Liver (tissue), 8 donors: ENCODE measurements at regions not wholly inside any gene's neighbourhood (a gene's known extent, or its start where the extent isn't known, plus 50 kb on each side); places are given as distances from the start of the nearest gene placed in this dataset.

Source experiments
- DNase-seq: peaks from one replicate; pipeline ENCODE4 v3.0.0-alpha.2; 2017; ENCODE audit warnings: low spot score
- H3K27ac ChIP-seq, 2 donors: one replicate each; pipeline ENCODE4 v1.7.0; 2013; ENCODE audit warnings: inconsistent platforms in 2 of 2, low read length in 2 of 2, control low read depth in 1 of 2, low read depth in 1 of 2, mild to moderate bottlenecking in 1 of 2
- H3K27me3 ChIP-seq, 4 donors: one replicate each; pipeline versions ENCODE4 v1.6.1 to v1.7.0; 2013; ENCODE audit warnings: low read length in 3 of 4, inconsistent platforms in 1 of 4, mild to moderate bottlenecking in 1 of 4, moderate library complexity in 1 of 4; ENCODE audit not compliant: control insufficient read depth in 4 of 4, insufficient read depth in 4 of 4
- H3K36me3 ChIP-seq, 4 donors: one replicate each; pipeline versions ENCODE4 v1.6.1 to v1.7.0; 2013; ENCODE audit warnings: low read length in 3 of 4, mild to moderate bottlenecking in 3 of 4, low read depth in 1 of 4, moderate library complexity in 1 of 4; ENCODE audit not compliant: control insufficient read depth in 4 of 4, insufficient read depth in 3 of 4
- H3K4me1 ChIP-seq, 4 donors: one replicate each; pipeline versions ENCODE4 v1.6.1 to v1.7.0; 2013; ENCODE audit warnings: low read length in 3 of 4, mild to moderate bottlenecking in 3 of 4, moderate library complexity in 1 of 4; ENCODE audit not compliant: control insufficient read depth in 4 of 4, insufficient read depth in 4 of 4
- H3K4me3 ChIP-seq, 3 donors: one replicate each; pipeline versions ENCODE4 v1.6.1 to v1.7.0; 2013; ENCODE audit warnings: low read length in 3 of 3, control low read depth in 1 of 3, low read depth in 1 of 3, mild to moderate bottlenecking in 1 of 3
- H3K9ac ChIP-seq, 2 donors: one replicate each; pipeline ENCODE4 v1.7.0; 2013; ENCODE audit warnings: low read length in 2 of 2, mild to moderate bottlenecking in 2 of 2, moderate library complexity in 2 of 2, control low read depth in 1 of 2, low read depth in 1 of 2
- H3K9me3 ChIP-seq, 4 donors: one replicate each; pipeline versions ENCODE4 v1.6.1 to v1.7.0; 2013; ENCODE audit warnings: low read length in 3 of 4; ENCODE audit not compliant: control insufficient read depth in 4 of 4
- EGR1 ChIP-seq, 2 donors: IDR thresholded peaks; 2 replicates each; pipeline ENCODE4 v1.6.1; 2016 to 2018; ENCODE audit warnings: antibody characterized with exemption in 2 of 2, low read depth in 2 of 2
- FOXA1 ChIP-seq: IDR thresholded peaks from 2 replicates; pipeline ENCODE4 v1.6.1; 2016; ENCODE audit warnings: antibody characterized with exemption
- FOXA2 ChIP-seq: IDR thresholded peaks from 2 replicates; pipeline ENCODE4 v1.6.1; 2016; ENCODE audit warnings: antibody characterized with exemption
- GABPA ChIP-seq, 2 donors: IDR thresholded peaks in 1 of 2; conservative IDR thresholded peaks in 1 of 2; 2 replicates each; pipeline ENCODE4 v1.6.1; 2016; ENCODE audit warnings: antibody characterized with exemption in 2 of 2, mild to moderate bottlenecking in 1 of 2, moderate library complexity in 1 of 2
- HNF4A ChIP-seq, 2 donors: conservative IDR thresholded peaks; 2 replicates each; pipeline ENCODE4 v1.6.1; 2016; ENCODE audit warnings: antibody characterized with exemption in 2 of 2, mild to moderate bottlenecking in 2 of 2
- HNF4G ChIP-seq: IDR thresholded peaks from 2 replicates; pipeline ENCODE4 v1.6.1; 2016; ENCODE audit warnings: antibody characterized with exemption
- JUND ChIP-seq, 2 donors: IDR thresholded peaks; 2 replicates each; pipeline ENCODE4 v1.6.1; 2016; ENCODE audit warnings: antibody characterized with exemption in 2 of 2
- NR2F2 ChIP-seq: IDR thresholded peaks from 2 replicates; pipeline ENCODE4 v1.6.1; 2016; ENCODE audit warnings: antibody characterized with exemption
- RAD21 ChIP-seq, 2 donors: IDR thresholded peaks; 2 replicates each; pipeline ENCODE4 v1.6.1; 2016; ENCODE audit warnings: antibody characterized with exemption in 2 of 2, mild to moderate bottlenecking in 2 of 2
- RXRA ChIP-seq, 2 donors: IDR thresholded peaks; 2 replicates each; pipeline ENCODE4 v1.6.1; 2017 to 2018; ENCODE audit warnings: antibody characterized with exemption in 2 of 2, mild to moderate bottlenecking in 1 of 2
- SP1 ChIP-seq: IDR thresholded peaks from 2 replicates; pipeline ENCODE4 v1.6.1; 2018; ENCODE audit warnings: antibody characterized with exemption, mild to moderate bottlenecking
- TAF1 ChIP-seq: conservative IDR thresholded peaks from 2 replicates; pipeline ENCODE4 v1.6.1; 2016; ENCODE audit warnings: antibody characterized with exemption, mild to moderate bottlenecking
- YY1 ChIP-seq: IDR thresholded peaks from 2 replicates; pipeline ENCODE4 v1.6.1; 2016; ENCODE audit warnings: antibody characterized with exemption, mild to moderate bottlenecking
- WGBS: extraction: QIAGEN DNeasy Blood & Tissue Kit; methylation state at CpG from one replicate; pipeline ENCODE4 v1.1.7; 2013; 5-methylcytosine and 5-hydroxymethylcytosine counted together
- TF ChIP-seq, protein P1 (sequence below): IDR thresholded peaks from 2 replicates; pipeline ENCODE4 v1.6.1; 2016; ENCODE audit warnings: antibody characterized with exemption, mild to moderate bottlenecking
- TF ChIP-seq, protein P2 (sequence below): IDR thresholded peaks from 2 replicates; pipeline ENCODE4 v1.6.1; 2016; ENCODE audit warnings: antibody characterized with exemption
- TF ChIP-seq, protein P3 (sequence below): IDR thresholded peaks from 2 replicates; pipeline ENCODE4 v1.6.1; 2016; ENCODE audit warnings: antibody characterized with exemption
- TF ChIP-seq, protein P4 (sequence below): fragments of 150-350 bp; IDR thresholded peaks from 2 replicates; pipeline ENCODE4 v1.5.1; 2017; ENCODE audit warnings: improper control_type of control experiment, low read depth, low read length; ENCODE audit not compliant: missing input control
- TF ChIP-seq, protein P5 (sequence below): IDR thresholded peaks from 2 replicates; pipeline ENCODE4 v1.6.1; 2016; ENCODE audit warnings: antibody characterized with exemption
- donor health status: healthy.
- donor health status: healthy.
- donor health status: healthy.
- donor health status: healthy.
- donor health status: healthy.

DNA sequence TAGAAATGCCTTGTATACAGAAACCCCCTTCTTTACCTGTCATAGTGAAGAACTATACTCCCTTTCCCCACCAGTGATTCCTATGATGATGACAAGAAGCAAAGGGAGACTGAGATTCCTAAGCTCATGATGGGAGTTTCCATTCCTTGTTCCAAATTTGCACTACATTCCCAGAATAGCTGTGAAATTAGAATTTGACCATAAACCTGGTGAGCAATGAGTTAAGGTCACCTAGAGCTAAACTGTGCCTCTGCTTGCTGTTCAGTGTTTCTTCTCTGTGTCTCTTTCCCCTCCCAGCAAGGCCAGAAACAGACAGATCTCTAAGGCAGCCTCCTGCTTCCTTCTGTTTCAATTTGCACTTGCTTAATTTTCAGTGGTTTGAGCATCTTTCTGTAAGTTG lies 332.1 kb downstream of the PIK3R1 start:
- H3K9ac ChIP-seq, result no peak overlapping the region
- H3K27ac ChIP-seq, result no peak overlapping the region
- DNase-seq, result no peak
- H3K36me3 ChIP-seq, result no peaks in the 10 kb centered on the region
- TF ChIP-seq GABPA (IDR thresholded peaks at IDR 0.05 in 1 of 2, conservative IDR thresholded peaks at IDR 0.05 in 1 of 2), result no peak
- TF ChIP-seq, protein P1, sequence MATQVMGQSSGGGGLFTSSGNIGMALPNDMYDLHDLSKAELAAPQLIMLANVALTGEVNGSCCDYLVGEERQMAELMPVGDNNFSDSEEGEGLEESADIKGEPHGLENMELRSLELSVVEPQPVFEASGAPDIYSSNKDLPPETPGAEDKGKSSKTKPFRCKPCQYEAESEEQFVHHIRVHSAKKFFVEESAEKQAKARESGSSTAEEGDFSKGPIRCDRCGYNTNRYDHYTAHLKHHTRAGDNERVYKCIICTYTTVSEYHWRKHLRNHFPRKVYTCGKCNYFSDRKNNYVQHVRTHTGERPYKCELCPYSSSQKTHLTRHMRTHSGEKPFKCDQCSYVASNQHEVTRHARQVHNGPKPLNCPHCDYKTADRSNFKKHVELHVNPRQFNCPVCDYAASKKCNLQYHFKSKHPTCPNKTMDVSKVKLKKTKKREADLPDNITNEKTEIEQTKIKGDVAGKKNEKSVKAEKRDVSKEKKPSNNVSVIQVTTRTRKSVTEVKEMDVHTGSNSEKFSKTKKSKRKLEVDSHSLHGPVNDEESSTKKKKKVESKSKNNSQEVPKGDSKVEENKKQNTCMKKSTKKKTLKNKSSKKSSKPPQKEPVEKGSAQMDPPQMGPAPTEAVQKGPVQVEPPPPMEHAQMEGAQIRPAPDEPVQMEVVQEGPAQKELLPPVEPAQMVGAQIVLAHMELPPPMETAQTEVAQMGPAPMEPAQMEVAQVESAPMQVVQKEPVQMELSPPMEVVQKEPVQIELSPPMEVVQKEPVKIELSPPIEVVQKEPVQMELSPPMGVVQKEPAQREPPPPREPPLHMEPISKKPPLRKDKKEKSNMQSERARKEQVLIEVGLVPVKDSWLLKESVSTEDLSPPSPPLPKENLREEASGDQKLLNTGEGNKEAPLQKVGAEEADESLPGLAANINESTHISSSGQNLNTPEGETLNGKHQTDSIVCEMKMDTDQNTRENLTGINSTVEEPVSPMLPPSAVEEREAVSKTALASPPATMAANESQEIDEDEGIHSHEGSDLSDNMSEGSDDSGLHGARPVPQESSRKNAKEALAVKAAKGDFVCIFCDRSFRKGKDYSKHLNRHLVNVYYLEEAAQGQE, result no peak
- TF ChIP-seq RXRA (IDR thresholded peaks at IDR 0.05), result no peak
- no peaks in the 10 kb centered on the region for H3K27me3 ChIP-seq
- no peak overlapping the region for H3K4me3 ChIP-seq
- no peaks in the 10 kb centered on the region for H3K4me1 ChIP-seq
- H3K9me3 ChIP-seq, result no peaks in the 10 kb centered on the region

DNA sequence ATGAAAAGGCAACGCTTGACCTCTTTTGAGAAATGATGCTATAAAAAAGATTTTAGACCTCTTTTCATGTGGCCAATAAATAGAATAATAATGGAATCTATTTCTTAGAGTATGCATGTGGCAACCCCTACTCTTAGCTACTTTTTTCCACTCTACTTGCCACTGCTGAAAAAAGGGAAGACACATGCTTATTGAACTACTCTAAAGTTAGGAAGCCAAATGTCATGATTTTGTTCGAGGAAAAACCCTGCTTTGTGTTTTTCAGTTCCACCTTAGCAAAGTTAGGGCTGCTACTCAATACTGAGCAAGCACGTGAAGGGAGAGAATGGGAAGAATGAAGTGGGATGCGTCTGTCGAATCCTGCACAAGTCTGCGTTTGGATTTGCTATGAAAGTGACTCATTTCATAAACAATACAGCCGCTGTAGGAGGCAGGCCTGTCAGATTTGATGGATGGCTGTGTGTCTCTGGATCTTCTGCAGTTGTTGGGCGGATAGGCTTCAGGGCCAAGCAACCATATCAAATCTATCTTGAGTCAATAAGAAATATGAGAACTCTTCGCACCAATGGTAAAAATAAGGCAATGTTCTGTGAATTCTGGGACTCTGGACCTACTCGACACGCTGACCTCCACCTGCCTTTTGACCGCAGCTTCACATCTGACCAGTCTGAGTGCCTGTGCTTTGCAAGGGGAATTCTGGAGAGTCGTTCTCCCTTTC lies 333.6 kb downstream of the PIK3R1 start:
- Histone ChIP-seq H3K4me3 (no peak overlapping the region), H3K27me3 (no peaks in the 10 kb centered on the region), H3K36me3 (no peaks in the 10 kb centered on the region), H3K4me1 (no peaks in the 10 kb centered on the region), H3K9me3 (no peaks in the 10 kb centered on the region), H3K27ac (no peak overlapping the region), H3K9ac (no peak overlapping the region)
- DNase-seq, result no peak
- WGBS, result 92% methylated on average over 13 of the region's 13 CpGs
- TF ChIP-seq JUND (IDR thresholded peaks at IDR 0.05) (no peak), RXRA (IDR thresholded peaks at IDR 0.05) (no peak), GABPA (IDR thresholded peaks at IDR 0.05 in 1 of 2, conservative IDR thresholded peaks at IDR 0.05 in 1 of 2) (no peak), SP1 (no peak), RAD21 (IDR thresholded peaks at IDR 0.05) (no peak), HNF4A (conservative IDR thresholded peaks at IDR 0.05) (no peak), FOXA1 (no peak), NR2F2 (no peak), HNF4G (no peak), TAF1 (no peak), EGR1 (IDR thresholded peaks at IDR 0.05; ENCODE audit: low read depth in 2 of 2) (no peak), FOXA2 (no peak), YY1 (no peak)
- TF ChIP-seq, protein P2, sequence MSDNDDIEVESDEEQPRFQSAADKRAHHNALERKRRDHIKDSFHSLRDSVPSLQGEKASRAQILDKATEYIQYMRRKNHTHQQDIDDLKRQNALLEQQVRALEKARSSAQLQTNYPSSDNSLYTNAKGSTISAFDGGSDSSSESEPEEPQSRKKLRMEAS, result no peak
- TF ChIP-seq, protein P1, result no peak
- TF ChIP-seq, protein P3, sequence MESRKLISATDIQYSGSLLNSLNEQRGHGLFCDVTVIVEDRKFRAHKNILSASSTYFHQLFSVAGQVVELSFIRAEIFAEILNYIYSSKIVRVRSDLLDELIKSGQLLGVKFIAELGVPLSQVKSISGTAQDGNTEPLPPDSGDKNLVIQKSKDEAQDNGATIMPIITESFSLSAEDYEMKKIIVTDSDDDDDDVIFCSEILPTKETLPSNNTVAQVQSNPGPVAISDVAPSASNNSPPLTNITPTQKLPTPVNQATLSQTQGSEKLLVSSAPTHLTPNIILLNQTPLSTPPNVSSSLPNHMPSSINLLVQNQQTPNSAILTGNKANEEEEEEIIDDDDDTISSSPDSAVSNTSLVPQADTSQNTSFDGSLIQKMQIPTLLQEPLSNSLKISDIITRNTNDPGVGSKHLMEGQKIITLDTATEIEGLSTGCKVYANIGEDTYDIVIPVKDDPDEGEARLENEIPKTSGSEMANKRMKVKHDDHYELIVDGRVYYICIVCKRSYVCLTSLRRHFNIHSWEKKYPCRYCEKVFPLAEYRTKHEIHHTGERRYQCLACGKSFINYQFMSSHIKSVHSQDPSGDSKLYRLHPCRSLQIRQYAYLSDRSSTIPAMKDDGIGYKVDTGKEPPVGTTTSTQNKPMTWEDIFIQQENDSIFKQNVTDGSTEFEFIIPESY, result no peak
- TF ChIP-seq, protein P4, sequence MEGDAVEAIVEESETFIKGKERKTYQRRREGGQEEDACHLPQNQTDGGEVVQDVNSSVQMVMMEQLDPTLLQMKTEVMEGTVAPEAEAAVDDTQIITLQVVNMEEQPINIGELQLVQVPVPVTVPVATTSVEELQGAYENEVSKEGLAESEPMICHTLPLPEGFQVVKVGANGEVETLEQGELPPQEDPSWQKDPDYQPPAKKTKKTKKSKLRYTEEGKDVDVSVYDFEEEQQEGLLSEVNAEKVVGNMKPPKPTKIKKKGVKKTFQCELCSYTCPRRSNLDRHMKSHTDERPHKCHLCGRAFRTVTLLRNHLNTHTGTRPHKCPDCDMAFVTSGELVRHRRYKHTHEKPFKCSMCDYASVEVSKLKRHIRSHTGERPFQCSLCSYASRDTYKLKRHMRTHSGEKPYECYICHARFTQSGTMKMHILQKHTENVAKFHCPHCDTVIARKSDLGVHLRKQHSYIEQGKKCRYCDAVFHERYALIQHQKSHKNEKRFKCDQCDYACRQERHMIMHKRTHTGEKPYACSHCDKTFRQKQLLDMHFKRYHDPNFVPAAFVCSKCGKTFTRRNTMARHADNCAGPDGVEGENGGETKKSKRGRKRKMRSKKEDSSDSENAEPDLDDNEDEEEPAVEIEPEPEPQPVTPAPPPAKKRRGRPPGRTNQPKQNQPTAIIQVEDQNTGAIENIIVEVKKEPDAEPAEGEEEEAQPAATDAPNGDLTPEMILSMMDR, result no peak
- TF ChIP-seq, protein P5, sequence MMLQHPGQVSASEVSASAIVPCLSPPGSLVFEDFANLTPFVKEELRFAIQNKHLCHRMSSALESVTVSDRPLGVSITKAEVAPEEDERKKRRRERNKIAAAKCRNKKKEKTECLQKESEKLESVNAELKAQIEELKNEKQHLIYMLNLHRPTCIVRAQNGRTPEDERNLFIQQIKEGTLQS, result no peak
